ENCODE measurements at regions not wholly inside any gene's neighbourhood (a gene's known extent, or its start where the extent isn't known, plus 50 kb on each side); places are given as distances from the start of the nearest gene placed in this dataset.

- H3K36me3 ChIP-seq (ENCODE audit: low read depth, low read length): no peaks in the 10 kb centered on the region
- intact Hi-C loops (cut with micrococcal nuclease): loop anchor here (1.0 to 2.0 kb wide), 2 partner anchors 179 to 188 kb away; no protein-coding TSS in a partner anchor
- no peaks in the 10 kb centered on the region for H3K79me2 ChIP-seq (ENCODE audit: low read length)
- peak overlapping the region; percentile 2; the same call in 1 of the 2 replicates for H3K9ac ChIP-seq (ENCODE audit: low read length)
- TF ChIP-seq EZH2phosphoT487 (IDR thresholded peaks at IDR 0.05; ENCODE audit: borderline replicate concordance, low read length): no peak
- no peak for TF ChIP-seq EZH2 (IDR thresholded peaks at IDR 0.05; ENCODE audit: low read length, unreplicated experiment)
- no peak for TF ChIP-seq CTCF (conservative IDR thresholded peaks at IDR 0.05; ENCODE audit: low read depth, low read length)
- BruUV-seq (replicated peaks): no TSS peak
- H2AFZ ChIP-seq (ENCODE audit: low read length): peak overlapping the region; percentile 12; the same call in 1 of the 2 replicates
- ChIA-PET CTCF (interaction anchor here (0.5 kb wide), 1 partner anchor 180 kb away, joined by 4 read pairs; the partner anchor contains the start of gene MYLIP), POLR2A (ENCODE audit: unreplicated experiment) (interaction anchor here (0.6 kb wide), 1 partner anchor 180 kb away, joined by 3 read pairs; no protein-coding TSS in a partner anchor)
- peak overlapping the region; percentile 57 for H3K27ac ChIP-seq (ENCODE audit: low read length)
- no peaks in the 10 kb centered on the region for H4K20me1 ChIP-seq (ENCODE audit: low read length)
- DNase-seq (peak; percentile 84), ATAC-seq (peak; percentile 89)
- no peaks in the 10 kb centered on the region for H3K9me3 ChIP-seq (ENCODE audit: low read length)
- no peaks in the 10 kb centered on the region for H3K27me3 ChIP-seq (ENCODE audit: low read length)
- peak overlapping the region; percentile 54 for H3K4me2 ChIP-seq (ENCODE audit: low read length)
- H3K4me3 ChIP-seq (ENCODE audit: low read length): peak overlapping the region; percentile 13; the same call in 1 of the 2 replicates
- H3K9me2 ChIP-seq (replicated peaks; ENCODE audit: low read length): no peaks in the 10 kb centered on the region
- H3K4me1 ChIP-seq (ENCODE audit: insufficient read depth, low read length): peaks cover 40% of the 10 kb centered on the region
- no peaks in the 10 kb centered on the region for H3F3A ChIP-seq (ENCODE audit: low read length, unreplicated experiment)
Observed at GRCh38 chr6:15948930-15949900, 179.7 kb upstream of the MYLIP start.

- H3K4me3 ChIP-seq (ENCODE audit: low read length): no peak overlapping the region
- H3K4me2 ChIP-seq (ENCODE audit: low read length): no peak overlapping the region
- no peaks in the 10 kb centered on the region for H3K9me2 ChIP-seq (replicated peaks; ENCODE audit: low read length)
- intact Hi-C loops (cut with micrococcal nuclease): loop anchor here (2.0 kb wide), 1 partner anchor 189 kb away; no protein-coding TSS in a partner anchor
- TF ChIP-seq EZH2phosphoT487 (IDR thresholded peaks at IDR 0.05; ENCODE audit: borderline replicate concordance, low read length): no peak
- no peak for TF ChIP-seq CTCF (conservative IDR thresholded peaks at IDR 0.05; ENCODE audit: low read depth, low read length)
- TF ChIP-seq EZH2 (IDR thresholded peaks at IDR 0.05; ENCODE audit: low read length, unreplicated experiment): no peak
- BruUV-seq (replicated peaks): no TSS peak
- no peaks in the 10 kb centered on the region for H3F3A ChIP-seq (ENCODE audit: low read length, unreplicated experiment)
- H3K27me3 ChIP-seq (ENCODE audit: low read length): no peaks in the 10 kb centered on the region
- H3K36me3 ChIP-seq (ENCODE audit: low read depth, low read length): no peaks in the 10 kb centered on the region
- DNase-seq (no peak), ATAC-seq (no peak)
- H3K9ac ChIP-seq (ENCODE audit: low read length): no peak overlapping the region
- H2AFZ ChIP-seq (ENCODE audit: low read length): no peak overlapping the region
- ChIA-PET CTCF (no interaction called here), POLR2A (ENCODE audit: unreplicated experiment) (no interaction called here)
- no peaks in the 10 kb centered on the region for H3K9me3 ChIP-seq (ENCODE audit: low read length)
- no peaks in the 10 kb centered on the region for H3K79me2 ChIP-seq (ENCODE audit: low read length)
- no peaks in the 10 kb centered on the region for H4K20me1 ChIP-seq (ENCODE audit: low read length)
- H3K27ac ChIP-seq (ENCODE audit: low read length): no peak overlapping the region
- H3K4me1 ChIP-seq (ENCODE audit: insufficient read depth, low read length): peaks cover 40% of the 10 kb centered on the region
Observed at GRCh38 chr6:15947923-15948322, 181.0 kb upstream of the MYLIP start.
